Neuronal stem cell (in vitro differentiated cells): ENCODE measurements at regions not wholly inside any gene's neighbourhood (a gene's known extent, or its start where the extent isn't known, plus 50 kb on each side); places are given as distances from the start of the nearest gene placed in this dataset.

ENCODE experiments used
- DNase-seq: peaks from one replicate; pipeline ENCODE4 v3.0.0-alpha.2; 2013; ENCODE audit warnings: low spot score
- H2AFZ ChIP-seq: one replicate; pipeline ENCODE4 v1.6.1; 2013; ENCODE audit warnings: mild to moderate bottlenecking, low read length, inconsistent platforms
- H2AK5ac ChIP-seq: 2 replicates; pipeline ENCODE4 v1.6.1; 2013; ENCODE audit warnings: low read depth, mild to moderate bottlenecking, inconsistent platforms, low read length, moderate library complexity, mixed read lengths
- H2BK120ac ChIP-seq: 2 replicates; pipeline ENCODE4 v1.6.1; 2013; ENCODE audit warnings: low read depth, mild to moderate bottlenecking, inconsistent platforms, low read length, moderate library complexity, mixed read lengths
- H2BK12ac ChIP-seq: one replicate; pipeline ENCODE4 v1.6.1; 2013; ENCODE audit warnings: low read length, inconsistent platforms
- H2BK15ac ChIP-seq: 2 replicates; pipeline ENCODE4 v1.6.1; 2013; ENCODE audit warnings: mild to moderate bottlenecking, low read length, inconsistent platforms, mixed read lengths
- H2BK5ac ChIP-seq: one replicate; pipeline ENCODE4 v1.6.1; 2013; ENCODE audit warnings: inconsistent platforms, mild to moderate bottlenecking, low read length, moderate library complexity
- H3K14ac ChIP-seq: one replicate; pipeline ENCODE4 v1.6.1; 2013; ENCODE audit warnings: low read length, inconsistent platforms
- H3K18ac ChIP-seq: 2 replicates; pipeline ENCODE4 v1.6.1; 2013; ENCODE audit warnings: low read length, inconsistent platforms
- H3K23ac ChIP-seq: 2 replicates; pipeline ENCODE4 v1.6.1; 2013; ENCODE audit warnings: low read depth, mild to moderate bottlenecking, mixed read lengths, low read length, inconsistent platforms; ENCODE audit not compliant: poor library complexity
- H3K27ac ChIP-seq: replicated peaks from 3 replicates; pipeline ENCODE4 v1.5.1; 2013; ENCODE audit warnings: low read length, inconsistent platforms
- H3K27me3 ChIP-seq, 3 experiments: 2 replicates each; pipeline ENCODE4 v1.6.1; 2013; ENCODE audit warnings: low read length in 3 of 3, mild to moderate bottlenecking in 2 of 3, inconsistent platforms in 1 of 3, low read depth in 1 of 3, mixed read lengths in 1 of 3, moderate library complexity in 1 of 3; ENCODE audit not compliant: control insufficient read depth in 3 of 3, insufficient read depth in 3 of 3
- H3K36me3 ChIP-seq, 2 donors: replicated peaks in 1 of 2; 2 replicates each; pipeline ENCODE4 v1.6.1; 2013; ENCODE audit warnings: low read length in 2 of 2; ENCODE audit not compliant: control insufficient read depth in 2 of 2, insufficient read depth in 2 of 2
- H3K4ac ChIP-seq: 2 replicates; pipeline ENCODE4 v1.6.1; 2013; ENCODE audit warnings: inconsistent platforms, mild to moderate bottlenecking, low read length, moderate library complexity
- H3K4me1 ChIP-seq, 2 donors: 1 replicate in 1 of 2; 2 replicates in 1 of 2; pipeline ENCODE4 v1.6.1; 2013; ENCODE audit warnings: low read length in 2 of 2, low read depth in 1 of 2; ENCODE audit not compliant: control insufficient read depth in 2 of 2, insufficient read depth in 1 of 2
- H3K4me2 ChIP-seq: one replicate; pipeline ENCODE4 v1.6.1; 2013; ENCODE audit warnings: mild to moderate bottlenecking, low read length, inconsistent platforms; ENCODE audit not compliant: insufficient read depth, poor library complexity, severe bottlenecking
- H3K4me3 ChIP-seq, 2 donors: 2 replicates each; pipeline ENCODE4 v1.5.1; 2013; ENCODE audit warnings: low read length in 2 of 2, mild to moderate bottlenecking in 2 of 2, inconsistent platforms in 1 of 2, moderate library complexity in 1 of 2
- H3K79me1 ChIP-seq: one replicate; pipeline ENCODE4 v1.6.1; 2013; ENCODE audit warnings: low read depth, mild to moderate bottlenecking, inconsistent platforms, low read length, moderate library complexity
- H3K9ac ChIP-seq: one replicate; pipeline ENCODE4 v1.6.1; 2013; ENCODE audit warnings: mild to moderate bottlenecking, low read depth, low read length, inconsistent platforms; ENCODE audit not compliant: poor library complexity
- H3K9me3 ChIP-seq, 2 donors: replicated peaks in 1 of 2; 2 replicates each; pipeline versions ENCODE3 to v1.6.1; 2013; ENCODE audit warnings: low read length in 2 of 2, mild to moderate bottlenecking in 2 of 2, inconsistent platforms in 1 of 2, low read depth in 1 of 2, mixed read lengths in 1 of 2, moderate library complexity in 1 of 2; ENCODE audit not compliant: control insufficient read depth in 2 of 2, insufficient read depth in 1 of 2
- H4K8ac ChIP-seq: one replicate; pipeline ENCODE4 v1.6.1; 2013; ENCODE audit warnings: low read depth, mild to moderate bottlenecking, inconsistent platforms, low read length, moderate library complexity
- H4K91ac ChIP-seq: one replicate; pipeline ENCODE4 v1.6.1; 2013; ENCODE audit warnings: low read length, low read depth, mild to moderate bottlenecking, inconsistent platforms; ENCODE audit not compliant: poor library complexity
- WGBS, 2 donors: extraction: QIAGEN DNeasy Blood & Tissue Kit; methylation state at CpG; one replicate each; pipeline ENCODE4 v1.1.7; 2013; ENCODE audit warnings: missing lambda C conversion rate in 2 of 2, mixed read lengths in 1 of 2; ENCODE audit not compliant: insufficient read length in 2 of 2, insufficient replicate concordance in 1 of 2; ENCODE audit errors: extremely low coverage in 2 of 2; 5-methylcytosine and 5-hydroxymethylcytosine counted together

DNA sequence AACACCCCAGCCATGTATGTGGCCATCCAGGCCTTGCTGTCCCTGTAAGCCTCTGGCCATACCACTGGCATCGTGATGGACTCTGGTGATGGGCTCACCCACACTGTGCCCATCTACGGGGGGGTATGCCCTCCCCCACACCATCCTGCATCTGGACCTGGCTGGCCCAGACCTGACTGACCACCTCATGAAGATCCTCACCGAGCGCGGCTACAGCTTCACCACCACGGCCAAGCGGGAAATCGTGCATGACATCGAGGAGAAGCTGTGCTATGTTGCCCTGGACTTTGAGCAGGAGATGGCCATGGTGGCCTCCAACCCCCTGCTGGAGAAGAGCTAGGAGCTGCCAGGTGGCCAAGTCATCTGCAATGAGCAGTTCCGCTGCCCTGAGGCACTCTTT lies 80.4 kb upstream of the ZCCHC2 start:
- Histone ChIP-seq H3K14ac (peak overlapping the region; percentile 58), H2BK15ac (no peak overlapping the region), H3K4me3 (no peak overlapping the region), H4K8ac (no peak overlapping the region), H3K18ac (peak overlapping the region; percentile 34), H3K27me3 (peaks cover 0 to 3% (median 0%) of the 10 kb centered on the region in 3 experiments), H3K9me3 (no peaks in the 10 kb centered on the region), H2AFZ (no peak overlapping the region), H2BK5ac (peak overlapping the region; percentile 47), H2BK12ac (no peak overlapping the region), H3K79me1 (peaks cover 1% of the 10 kb centered on the region), H3K27ac (no peak overlapping the region), H3K4me2 (no peak overlapping the region), H3K36me3 (no peaks in the 10 kb centered on the region), H3K4ac (no peak overlapping the region), H4K91ac (no peak overlapping the region), H2BK120ac (no peak overlapping the region), H3K23ac (peak overlapping the region; percentile 82), H3K4me1 (peaks cover 0 to 5% of the 10 kb centered on the region in 2 donors), H2AK5ac (no peak overlapping the region), H3K9ac (no peak overlapping the region)
- WGBS, 2 donors = no CpG with 5 or more reads among the region's 10 CpGs
- no peak for DNase-seq

DNA sequence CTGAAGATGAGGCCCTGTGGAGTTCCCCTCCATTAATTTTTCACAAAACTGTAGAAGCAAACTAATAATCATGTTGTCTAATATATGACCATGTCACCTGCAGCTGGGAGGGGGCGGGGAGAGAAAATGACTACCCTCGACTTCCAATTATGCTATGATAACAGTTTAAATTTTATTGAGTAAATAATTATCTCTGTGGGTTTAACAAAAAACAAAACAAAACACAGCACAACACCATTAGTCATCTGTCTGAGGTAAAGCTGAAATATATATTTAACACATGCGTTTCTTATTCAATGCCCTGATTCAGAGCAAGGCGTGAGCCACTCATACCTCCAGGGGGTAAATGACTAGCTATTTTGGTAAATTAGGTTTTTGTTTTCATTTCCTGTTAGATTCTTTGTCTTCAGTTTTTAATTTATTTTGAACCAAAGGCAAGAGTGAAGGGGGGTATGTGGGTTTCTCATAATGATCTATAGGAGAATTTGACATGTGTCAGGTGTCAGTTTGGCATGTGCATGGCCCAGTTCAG lies 77.4 kb upstream of the ZCCHC2 start:
- no peak for DNase-seq
- Histone ChIP-seq H3K9ac (no peak overlapping the region), H3K36me3 (no peaks in the 10 kb centered on the region), H3K4ac (no peak overlapping the region), H2AK5ac (no peak overlapping the region), H3K4me2 (no peak overlapping the region), H3K4me1 (peaks cover 0 to 2% of the 10 kb centered on the region in 2 donors), H3K14ac (no peak overlapping the region), H3K27ac (no peak overlapping the region), H3K18ac (no peak overlapping the region), H3K23ac (no peak overlapping the region), H2BK120ac (no peak overlapping the region), H2BK12ac (no peak overlapping the region), H2AFZ (no peak overlapping the region), H3K79me1 (peaks cover 1% of the 10 kb centered on the region), H4K8ac (no peak overlapping the region), H3K9me3 (no peaks in the 10 kb centered on the region), H2BK15ac (no peak overlapping the region), H2BK5ac (no peak overlapping the region), H3K27me3 (peaks cover 0 to 3% (median 0%) of the 10 kb centered on the region in 3 experiments), H3K4me3 (no peak overlapping the region), H4K91ac (no peak overlapping the region)
- WGBS, 2 donors = no CpG with 5 or more reads among the region's 4 CpGs

DNA sequence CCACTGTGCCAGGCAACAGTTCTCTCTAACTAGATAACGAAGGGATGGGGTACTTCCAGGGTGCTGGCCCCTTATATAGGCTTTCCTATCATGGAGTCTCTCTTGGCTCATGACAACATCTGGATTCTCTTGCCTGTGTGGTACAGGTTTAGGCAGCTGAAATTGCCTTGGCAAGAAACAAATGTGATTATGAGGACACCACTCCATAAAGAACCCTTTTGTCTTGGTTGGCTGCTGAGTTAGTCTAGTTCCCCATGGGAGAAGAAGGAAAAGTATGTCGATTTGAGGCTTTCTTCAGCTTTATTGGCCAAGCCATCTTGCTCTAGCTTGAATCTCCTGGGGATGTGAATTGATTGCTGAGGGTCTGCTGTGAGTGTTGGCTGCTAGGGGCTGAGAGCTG lies 76.3 kb upstream of the ZCCHC2 start:
- WGBS, 2 donors = no CpG with 5 or more reads among the region's 2 CpGs
- Histone ChIP-seq H3K27me3 (peaks cover 0 to 3% (median 0%) of the 10 kb centered on the region in 3 experiments), H3K36me3 (no peaks in the 10 kb centered on the region), H3K9me3 (no peaks in the 10 kb centered on the region), H2BK5ac (no peak overlapping the region), H4K8ac (no peak overlapping the region), H2AFZ (no peak overlapping the region), H3K4me2 (no peak overlapping the region), H3K18ac (no peak overlapping the region), H3K9ac (no peak overlapping the region), H2BK15ac (no peak overlapping the region), H3K23ac (no peak overlapping the region), H2BK120ac (no peak overlapping the region), H4K91ac (no peak overlapping the region), H2AK5ac (no peak overlapping the region), H2BK12ac (no peak overlapping the region), H3K4me3 (no peak overlapping the region), H3K79me1 (peaks cover 1% of the 10 kb centered on the region), H3K4me1 (peaks cover 0 to 2% of the 10 kb centered on the region in 2 donors), H3K4ac (no peak overlapping the region), H3K27ac (no peak overlapping the region), H3K14ac (no peak overlapping the region)
- DNase-seq = no peak

DNA sequence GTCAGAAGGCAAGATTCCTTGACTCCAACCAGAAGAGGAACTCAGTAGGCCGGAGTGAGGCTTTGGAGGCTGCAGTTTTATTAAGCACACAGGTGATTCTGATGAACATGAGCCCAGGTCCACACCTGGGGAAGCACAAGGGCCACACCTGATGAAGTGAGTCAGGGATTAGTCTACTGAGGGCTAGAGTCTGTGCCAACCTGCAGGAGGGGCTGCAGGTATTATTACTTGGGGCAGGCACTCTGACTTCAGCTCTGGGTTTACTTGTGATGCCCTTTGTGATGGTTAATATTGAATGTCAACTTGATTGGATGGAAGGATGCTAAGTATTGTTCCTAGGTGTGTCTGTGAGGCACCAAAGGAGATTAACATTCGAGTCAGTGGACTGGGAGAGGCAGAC lies 75.2 kb upstream of the ZCCHC2 start:
- no CpG with 5 or more reads among the region's 2 CpGs for WGBS, 2 donors
- Histone ChIP-seq H2AFZ (no peak overlapping the region), H3K4ac (no peak overlapping the region), H3K36me3 (no peaks in the 10 kb centered on the region), H4K91ac (no peak overlapping the region), H3K18ac (no peak overlapping the region), H2BK120ac (no peak overlapping the region), H3K27me3 (peaks cover 0 to 3% (median 0%) of the 10 kb centered on the region in 3 experiments), H2AK5ac (no peak overlapping the region), H3K9ac (no peak overlapping the region), H3K79me1 (no peaks in the 10 kb centered on the region), H3K23ac (no peak overlapping the region), H2BK5ac (no peak overlapping the region), H3K14ac (no peak overlapping the region), H3K4me3 (no peak overlapping the region), H3K27ac (no peak overlapping the region), H2BK12ac (no peak overlapping the region), H2BK15ac (no peak overlapping the region), H3K4me2 (no peak overlapping the region), H4K8ac (no peak overlapping the region), H3K4me1 (peaks cover 0 to 2% of the 10 kb centered on the region in 2 donors), H3K9me3 (no peaks in the 10 kb centered on the region)
- no peak for DNase-seq
